DMS53 (cell line): ENCODE measurements at regions not wholly inside any gene's neighbourhood (a gene's known extent, or its start where the extent isn't known, plus 50 kb on each side); places are given as distances from the start of the nearest gene placed in this dataset.
A peak's percentile ranks its signal among the peaks of the same experiment; 100 is the strongest.

ENCODE experiments used
- DNase-seq: peaks from one replicate; lab custom pipeline; 2025; lab: John Stamatoyannopoulos, UW

GRCh38 chr2:16411788-16412187 is 253.8 kb downstream of the CYRIA start:
- no peak for DNase-seq

DNA sequence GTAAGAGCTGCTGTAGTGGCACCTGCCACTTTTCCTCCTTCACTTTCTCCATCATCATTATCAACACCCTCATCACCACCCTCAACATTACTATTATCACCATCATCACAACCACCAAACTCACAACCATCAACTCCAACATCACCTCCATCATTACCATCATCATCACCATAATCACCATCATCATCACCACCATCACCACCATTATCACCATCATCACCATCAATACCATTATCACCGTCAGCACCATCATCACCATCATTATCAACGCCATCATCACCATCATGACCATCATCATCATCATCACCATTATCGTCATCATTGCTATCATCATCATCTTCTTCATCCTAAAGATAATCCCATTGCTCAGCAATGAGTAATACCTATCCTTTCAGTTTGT is 255.8 kb downstream of the CYRIA start:
- DNase-seq: no peak

DNA sequence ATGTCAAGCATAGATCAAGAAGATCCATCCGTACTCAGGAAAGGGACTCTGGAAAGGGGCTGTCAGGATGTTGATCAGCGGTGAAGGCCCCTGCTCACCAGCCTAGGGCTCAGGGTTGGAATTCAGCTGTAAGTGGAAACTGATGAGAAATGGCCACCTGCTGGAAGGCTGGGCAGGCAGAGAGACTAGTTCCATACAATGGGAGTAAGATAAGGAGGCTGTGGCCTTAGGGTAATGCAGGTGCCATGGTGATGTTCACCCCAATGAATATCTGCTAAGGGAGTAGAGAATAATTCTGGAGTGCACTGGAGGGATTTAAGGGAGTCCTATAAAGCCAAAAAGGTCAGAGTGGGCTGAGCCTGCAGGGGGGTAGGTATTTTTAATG is 256.6 kb downstream of the CYRIA start:
- no peak for DNase-seq

DNA sequence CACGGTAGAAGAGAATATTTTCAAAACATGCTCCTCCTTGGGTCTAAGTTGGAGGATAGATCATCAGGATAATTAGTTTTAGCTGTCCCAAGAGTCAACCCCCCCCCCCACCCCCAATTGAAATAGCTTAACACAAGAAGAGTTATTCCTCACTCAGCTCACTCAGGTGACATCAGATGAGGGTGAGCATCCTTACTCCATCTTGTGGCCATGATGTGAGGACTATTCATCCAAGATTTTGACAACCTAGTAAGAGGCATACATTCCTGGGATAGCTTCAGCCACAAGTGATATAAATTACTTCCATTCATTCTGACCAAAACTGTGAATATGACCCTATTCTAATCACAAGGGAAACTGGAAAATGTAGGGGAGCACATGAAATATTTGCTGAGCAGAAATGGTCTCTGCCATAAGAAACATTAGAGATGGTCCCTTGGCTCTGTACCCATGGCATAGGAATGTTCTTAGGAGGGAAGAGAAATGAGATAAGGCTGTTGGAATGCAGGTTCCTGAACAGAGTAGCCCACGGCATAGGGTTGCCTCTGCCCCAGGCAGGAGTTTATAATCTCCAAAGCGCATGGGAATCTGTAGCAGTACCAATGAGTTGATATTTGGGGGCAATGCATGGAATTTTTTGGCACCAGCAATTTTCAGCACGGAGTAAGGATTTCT is 257.2 kb downstream of the CYRIA start:
- no peak for DNase-seq

GRCh38 chr2:16407358-16407757 is 258.3 kb downstream of the CYRIA start:
- no peak for DNase-seq

- no peak for DNase-seq
These were observed 258.9 kb downstream of the CYRIA start for GRCh38 chr2:16406496-16407289.

DNA sequence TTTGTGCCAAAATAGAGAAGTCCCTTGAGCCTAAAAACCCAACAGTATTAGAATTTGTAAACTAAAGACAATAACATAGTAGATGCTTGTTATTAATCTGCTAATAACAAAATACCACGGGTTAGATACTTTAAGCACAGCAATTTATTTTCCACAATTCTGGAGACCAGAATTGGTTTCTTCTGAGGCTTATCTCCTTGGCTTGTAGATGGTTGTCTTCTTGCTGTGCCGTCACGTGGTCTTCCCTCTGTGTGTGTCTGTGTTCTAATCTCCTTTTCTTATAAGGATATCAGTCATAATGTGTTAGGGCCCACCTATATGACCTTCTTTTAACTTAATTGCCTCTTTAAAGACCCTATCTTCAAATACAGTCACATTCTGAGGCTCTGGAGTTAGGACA is 260.1 kb downstream of the CYRIA start:
- no peak for DNase-seq

GRCh38 chr2:16404551-16405300 is 260.9 kb downstream of the CYRIA start:
- DNase-seq: no peak

GRCh38 chr2:16404146-16404545 is 261.5 kb downstream of the CYRIA start:
- DNase-seq: no peak

GRCh38 chr2:16402891-16403290 is 262.7 kb downstream of the CYRIA start:
- no peak for DNase-seq

GRCh38 chr2:16401761-16402300 is 263.8 kb downstream of the CYRIA start:
- no peak for DNase-seq

DNA sequence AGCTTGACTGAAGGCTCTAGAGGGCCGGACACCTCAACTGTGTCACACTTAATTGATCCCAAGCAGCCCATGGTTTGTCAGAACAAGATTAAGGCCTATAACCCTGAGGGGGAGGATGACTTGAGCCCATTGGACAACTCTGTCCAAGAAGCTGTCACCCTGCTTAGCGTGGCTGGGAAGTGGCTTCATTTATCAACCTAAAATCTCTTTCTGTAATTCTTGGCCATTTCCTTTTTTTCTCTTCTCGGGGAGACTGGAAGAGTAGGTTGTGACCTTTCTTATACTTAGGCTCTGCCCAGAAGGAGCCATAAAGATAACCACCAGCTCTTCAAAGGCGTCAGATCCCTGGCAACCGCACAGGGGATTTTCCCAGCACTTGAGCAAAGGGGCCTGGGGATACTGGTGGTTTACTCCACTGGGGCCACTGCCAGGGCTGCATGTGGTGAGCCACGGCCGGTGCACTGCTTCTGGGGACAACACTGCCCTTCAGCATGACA is 265.5 kb downstream of the CYRIA start:
- no peak for DNase-seq

GRCh38 chr2:16398486-16399043 is 267.1 kb downstream of the CYRIA start:
- DNase-seq: no peak

DNA sequence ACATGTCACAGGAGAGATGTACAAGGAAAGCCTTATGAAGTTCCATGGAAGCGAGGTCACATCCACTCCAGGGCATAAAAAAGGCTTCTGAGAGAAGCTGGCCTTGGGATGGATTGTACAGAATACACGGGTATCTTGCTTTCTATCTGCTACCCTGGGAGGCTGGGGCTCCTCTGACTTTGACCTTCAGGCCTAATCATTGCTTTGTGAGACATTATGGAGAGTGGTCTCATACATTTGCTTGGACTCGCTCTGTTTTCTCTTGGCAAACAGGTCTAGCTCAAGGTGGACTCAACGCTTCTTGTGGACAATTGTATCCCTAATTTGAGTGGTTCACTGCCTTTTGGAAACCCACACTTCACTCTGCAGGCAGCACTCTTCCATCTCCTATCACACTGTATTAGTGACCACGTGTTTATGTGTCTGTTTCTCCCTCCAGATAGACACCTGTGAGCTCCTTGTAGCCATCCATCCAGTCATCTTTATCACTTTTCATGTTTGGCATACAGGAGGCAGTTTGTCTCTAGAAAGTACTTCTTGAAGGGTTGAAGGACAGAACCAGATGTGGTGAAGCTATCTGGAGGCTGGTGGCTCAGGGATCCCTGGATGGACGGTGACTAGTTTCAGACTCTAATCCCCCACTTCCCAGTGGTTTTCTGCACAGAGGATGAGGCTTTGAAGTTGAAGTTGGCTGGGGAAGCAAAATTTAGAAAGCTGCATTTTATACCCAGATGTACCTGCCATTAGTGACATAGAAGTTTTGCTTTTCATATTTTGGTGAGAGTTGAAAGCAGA is 267.8 kb downstream of the CYRIA start:
- DNase-seq: no peak

DNA sequence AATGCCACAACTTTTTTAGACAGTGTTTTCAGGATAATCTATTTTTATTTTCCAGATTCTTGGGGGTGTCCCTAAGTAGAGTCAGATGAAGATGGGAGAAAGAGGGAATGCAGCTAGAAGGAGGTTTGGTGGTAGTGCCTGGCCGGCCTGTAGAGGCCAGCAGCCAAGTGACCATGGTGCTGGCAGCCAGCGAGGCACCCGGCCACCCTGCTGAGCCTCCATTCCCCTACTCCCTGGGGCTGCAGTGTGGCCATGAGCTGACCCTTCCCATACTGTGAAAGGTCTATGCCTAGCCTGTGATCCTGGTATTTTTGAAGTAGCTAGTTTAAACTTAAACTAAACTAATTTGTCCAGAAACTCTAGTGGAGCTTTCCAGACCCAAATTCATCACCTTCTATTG is 268.6 kb downstream of the CYRIA start:
- no peak for DNase-seq

- DNase-seq: no peak
These were observed 269.5 kb downstream of the CYRIA start for GRCh38 chr2:16396171-16396570.

DNA sequence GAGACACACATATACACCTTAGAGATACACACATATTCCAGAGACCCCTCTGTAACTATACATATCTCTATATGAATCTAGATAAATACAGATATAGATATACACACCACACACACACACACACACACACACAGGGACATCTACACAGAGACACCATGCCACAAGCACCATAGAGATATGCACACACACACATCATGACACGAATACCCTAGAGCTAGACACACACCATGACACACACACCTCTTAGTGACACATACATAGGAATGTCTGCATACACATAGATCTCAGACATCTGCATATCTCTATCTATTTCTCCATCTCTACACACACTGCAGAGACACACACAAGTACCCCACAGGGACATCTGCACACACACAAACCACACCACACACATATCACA is 270.0 kb downstream of the CYRIA start:
- no peak for DNase-seq

GRCh38 chr2:16394986-16395550 is 270.6 kb downstream of the CYRIA start:
- DNase-seq: no peak

GRCh38 chr2:16394072-16394985 is 271.3 kb downstream of the CYRIA start:
- peak; percentile 39 for DNase-seq

DNA sequence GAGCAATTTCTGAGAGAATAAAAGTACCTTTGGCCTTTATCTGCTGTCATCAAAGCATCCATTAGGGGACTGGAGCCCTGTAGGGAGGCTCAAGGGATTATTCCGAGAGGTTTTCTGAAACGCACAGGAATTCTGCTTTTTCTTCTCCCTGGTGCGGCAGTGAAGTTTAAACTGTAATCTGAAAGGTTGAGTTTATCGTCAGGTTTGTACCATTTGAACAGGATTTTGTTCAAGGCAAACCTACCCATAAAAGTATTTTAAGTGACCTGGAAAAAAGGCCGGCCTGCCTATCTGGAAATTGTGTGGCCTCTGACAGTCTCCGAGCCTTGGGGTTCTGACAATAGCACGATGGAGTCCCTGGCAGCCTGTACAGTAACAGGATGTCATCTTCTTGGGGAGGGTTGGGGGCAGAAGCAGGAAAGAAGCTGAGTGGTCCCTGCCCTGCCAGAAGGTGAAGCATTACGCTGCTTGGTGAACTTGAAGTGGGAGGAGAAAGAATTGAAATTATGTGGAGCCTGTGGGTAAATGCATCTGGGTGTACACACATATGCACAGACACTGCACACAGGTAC is 272.0 kb downstream of the CYRIA start:
- no peak for DNase-seq
